Transverse colon (tissue), 4 donors: ENCODE measurements at regions not wholly inside any gene's neighbourhood (a gene's known extent, or its start where the extent isn't known, plus 50 kb on each side); places are given as distances from the start of the nearest gene placed in this dataset.

Source experiments
- POLR2AphosphoS5 ChIP-seq, 3 donors: sonication (generic); formaldehyde crosslinking; IDR thresholded peaks; one replicate each; pipeline ENCODE4 v1.6.1; 2016; ENCODE audit warnings: antibody characterized with exemption in 3 of 3
- TF ChIP-seq, protein P1 (sequence below), 5 experiments: fragments of 200-600 bp in 3 of 5; fragments of 450-650 bp in 2 of 5; sonication (generic) in 3 of 5; IDR thresholded peaks; 1 replicate in 2 of 5; 2 replicates in 3 of 5; pipeline ENCODE4 v1.5.1; 2016 to 2017; ENCODE audit warnings: antibody characterized with exemption in 5 of 5, inconsistent platforms in 3 of 5, mild to moderate bottlenecking in 2 of 5, moderate library complexity in 1 of 5

DNA sequence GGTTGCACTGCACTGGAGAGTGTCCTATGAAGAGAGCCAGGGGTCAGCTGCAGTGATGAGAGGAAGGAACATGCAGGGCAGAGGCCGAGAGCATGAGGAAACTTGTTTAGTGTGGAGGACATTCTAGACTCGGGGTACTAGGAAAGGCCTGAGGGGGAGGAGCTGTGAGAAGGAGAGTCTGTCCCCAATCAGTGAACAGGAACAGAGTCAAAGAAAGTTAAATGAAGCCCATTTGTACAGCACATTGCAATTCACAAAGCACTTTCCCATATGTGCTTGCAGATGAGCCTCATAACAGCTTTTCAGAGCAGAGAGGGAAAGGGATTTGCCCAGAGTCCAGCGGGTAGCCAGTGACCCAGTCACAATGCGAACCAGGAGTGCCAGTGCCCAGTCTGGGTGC is 83.4 kb downstream of the NAV1 start:
- TF ChIP-seq, protein P1, sequence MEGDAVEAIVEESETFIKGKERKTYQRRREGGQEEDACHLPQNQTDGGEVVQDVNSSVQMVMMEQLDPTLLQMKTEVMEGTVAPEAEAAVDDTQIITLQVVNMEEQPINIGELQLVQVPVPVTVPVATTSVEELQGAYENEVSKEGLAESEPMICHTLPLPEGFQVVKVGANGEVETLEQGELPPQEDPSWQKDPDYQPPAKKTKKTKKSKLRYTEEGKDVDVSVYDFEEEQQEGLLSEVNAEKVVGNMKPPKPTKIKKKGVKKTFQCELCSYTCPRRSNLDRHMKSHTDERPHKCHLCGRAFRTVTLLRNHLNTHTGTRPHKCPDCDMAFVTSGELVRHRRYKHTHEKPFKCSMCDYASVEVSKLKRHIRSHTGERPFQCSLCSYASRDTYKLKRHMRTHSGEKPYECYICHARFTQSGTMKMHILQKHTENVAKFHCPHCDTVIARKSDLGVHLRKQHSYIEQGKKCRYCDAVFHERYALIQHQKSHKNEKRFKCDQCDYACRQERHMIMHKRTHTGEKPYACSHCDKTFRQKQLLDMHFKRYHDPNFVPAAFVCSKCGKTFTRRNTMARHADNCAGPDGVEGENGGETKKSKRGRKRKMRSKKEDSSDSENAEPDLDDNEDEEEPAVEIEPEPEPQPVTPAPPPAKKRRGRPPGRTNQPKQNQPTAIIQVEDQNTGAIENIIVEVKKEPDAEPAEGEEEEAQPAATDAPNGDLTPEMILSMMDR (IDR thresholded peaks at IDR 0.05) = no peak
- no peak for TF ChIP-seq POLR2AphosphoS5 (IDR thresholded peaks at IDR 0.05)
